ENCODE measurements at regions not wholly inside any gene's neighbourhood (a gene's known extent, or its start where the extent isn't known, plus 50 kb on each side); places are given as distances from the start of the nearest gene placed in this dataset.

- H3K4me3 ChIP-seq (ENCODE audit: low read depth in 2 of 2, low read length in 2 of 2): no peak overlapping the region
- CTCF ChIA-PET: no interaction called here
- ATAC-seq: peak; percentile 19; the same call in 1 of the 2 replicates
- H3K27me3 ChIP-seq (ENCODE audit: control insufficient read depth, insufficient read depth, low read length): no peaks in the 10 kb centered on the region
- in situ Hi-C loops (cut with HindIII; ENCODE audit: low pct_unique_long_range_greater_than_20kb, low sequenced_read_pairs) (no loop called here), intact Hi-C loops (cut with micrococcal nuclease; ENCODE audit: unreplicated experiment) (no loop called here)
- peaks cover 39% of the 10 kb centered on the region for H3K4me1 ChIP-seq (ENCODE audit: control insufficient read depth, insufficient read depth, low read length)
- POLR2A ChIA-PET: no interaction called here
- H3K27ac ChIP-seq (ENCODE audit: low read length): peak overlapping the region; percentile 94; the same call in 1 of the 2 replicates
- TF ChIP-seq POLR2AphosphoS5 (IDR thresholded peaks at IDR 0.05; ENCODE audit: low read depth, low read length) (no peak), REST (IDR thresholded peaks at IDR 0.05; ENCODE audit: insufficient read depth in 1 of 2, low read depth in 2 of 2, low read length in 1 of 2) (no peak), CTCF (IDR thresholded peaks at IDR 0.05) (no peak), SIN3A (IDR thresholded peaks at IDR 0.05; ENCODE audit: borderline replicate concordance, insufficient read depth, low read depth, low read length) (no peak), TCF7L2 (IDR thresholded peaks at IDR 0.05; ENCODE audit: low read depth, low read length) (no peak)
- BruUV-seq (replicated peaks): no TSS peak
- H3K9me3 ChIP-seq (ENCODE audit: control insufficient read depth, insufficient read depth, low read depth, low read length): no peaks in the 10 kb centered on the region
- DNase-seq (ENCODE audit: low read depth, low spot score): no peak
- no peaks in the 10 kb centered on the region for H3K36me3 ChIP-seq (ENCODE audit: control insufficient read depth, insufficient read depth, low read length)
Measured at GRCh38 chr10:21340331-21340730, 185.2 kb downstream of the SKIDA1 start.

GRCh38 chr10:21337171-21337792 lies 188.2 kb downstream of the SKIDA1 start:
- intact Hi-C loops (cut with micrococcal nuclease; ENCODE audit: unreplicated experiment): no loop called here
- Histone ChIP-seq H3K36me3 (ENCODE audit: control insufficient read depth, insufficient read depth, low read length) (no peaks in the 10 kb centered on the region), H3K4me3 (ENCODE audit: low read depth in 2 of 2, low read length in 2 of 2) (no peak overlapping the region), H3K9me3 (ENCODE audit: control insufficient read depth, insufficient read depth, low read depth, low read length) (no peaks in the 10 kb centered on the region), H3K4me1 (ENCODE audit: control insufficient read depth, insufficient read depth, low read length) (peaks cover 28% of the 10 kb centered on the region), H3K27me3 (ENCODE audit: control insufficient read depth, insufficient read depth, low read length) (no peaks in the 10 kb centered on the region), H3K27ac (ENCODE audit: low read length) (peak overlapping the region; percentile 96)
- ATAC-seq (no peak), DNase-seq (ENCODE audit: low read depth, low spot score) (no peak)
- in situ Hi-C loops (cut with HindIII; ENCODE audit: low pct_unique_long_range_greater_than_20kb, low sequenced_read_pairs): no loop called here
- POLR2A ChIA-PET: no interaction called here
- TF ChIP-seq CTCF (IDR thresholded peaks at IDR 0.05) (no peak), TCF7L2 (IDR thresholded peaks at IDR 0.05; ENCODE audit: low read depth, low read length) (no peak), REST (IDR thresholded peaks at IDR 0.05; ENCODE audit: insufficient read depth in 1 of 2, low read depth in 2 of 2, low read length in 1 of 2) (no peak), POLR2AphosphoS5 (IDR thresholded peaks at IDR 0.05; ENCODE audit: low read depth, low read length) (no peak), SIN3A (IDR thresholded peaks at IDR 0.05; ENCODE audit: borderline replicate concordance, insufficient read depth, low read depth, low read length) (no peak)
- CTCF ChIA-PET: no interaction called here
- BruUV-seq (replicated peaks): TSS peak; percentile 35
